Neural cell (in vitro differentiated cells): ENCODE measurements at regions not wholly inside any gene's neighbourhood (a gene's known extent, or its start where the extent isn't known, plus 50 kb on each side); places are given as distances from the start of the nearest gene placed in this dataset.

Experiments
- CTCF ChIP-seq: fragments of 450-650 bp; IDR thresholded peaks from 2 replicates; pipeline ENCODE4 v1.5.1; 2014; ENCODE audit warnings: antibody characterized with exemption, mild to moderate bottlenecking, moderate library complexity; ENCODE audit not compliant: poor library complexity, severe bottlenecking
- EZH2 ChIP-seq: fragments of 200-600, 300-800 bp; shearing (Covaris generic), sonication (generic); IDR thresholded peaks from 2 replicates; pipeline ENCODE4 v1.6.1; 2014; ENCODE audit warnings: antibody characterized with exemption, low read length, borderline replicate concordance, mild to moderate bottlenecking; ENCODE audit not compliant: insufficient read depth, poor library complexity, severe bottlenecking
- SMC3 ChIP-seq: fragments of 450-650 bp; conservative IDR thresholded peaks from 2 replicates; pipeline ENCODE4 v1.6.1; 2014; ENCODE audit warnings: antibody characterized with exemption, mild to moderate bottlenecking, moderate library complexity; ENCODE audit not compliant: poor library complexity
- TAF1 ChIP-seq: IDR thresholded peaks from 2 replicates; pipeline ENCODE4 v1.6.1; 2012; ENCODE audit warnings: low read depth

- TF ChIP-seq EZH2 (no peak), TAF1 (no peak), CTCF (no peak), SMC3 (no peak)
Measured at GRCh38 chr12:14194572-14194971, 170.9 kb upstream of the ATF7IP start.
